GM10266 (cell line): ENCODE measurements at regions not wholly inside any gene's neighbourhood (a gene's known extent, or its start where the extent isn't known, plus 50 kb on each side); places are given as distances from the start of the nearest gene placed in this dataset.
"Not testable (repeated sequence)": the region's sequence is repeated elsewhere in the genome, so short reads cannot be mapped to it uniquely, and the experiment has no call there.

Experiments used
- DNase-seq: peaks from one replicate; pipeline ENCODE4 v3.0.0; 2012; ENCODE audit errors: extremely low spot score
- CTCF ChIP-seq: IDR thresholded peaks from 2 replicates; pipeline ENCODE4 v1.5.1; 2012; ENCODE audit warnings: mild to moderate bottlenecking, low read depth; ENCODE audit not compliant: control insufficient read depth, insufficient read depth; ENCODE audit errors: missing control alignments

- no peak for DNase-seq
- TF ChIP-seq CTCF, result no peak
Measured at GRCh38 chr15:96147267-96147666, 183.2 kb upstream of the NR2F2 start.

GRCh38 chr15:96150254-96150653, 180.2 kb upstream of the NR2F2 start:
- no peak for TF ChIP-seq CTCF
- DNase-seq, result no peak

- not testable (repeated sequence) for DNase-seq
Measured at GRCh38 chr15:96151749-96152148, 178.8 kb upstream of the NR2F2 start.

GRCh38 chr15:96153929-96154328, 176.6 kb upstream of the NR2F2 start:
- TF ChIP-seq CTCF, result no peak
- no peak for DNase-seq

- DNase-seq, result no peak
- no peak for TF ChIP-seq CTCF
Measured at GRCh38 chr15:96158938-96159337, 171.6 kb upstream of the NR2F2 start.

GRCh38 chr15:96160269-96160668, 170.2 kb upstream of the NR2F2 start:
- TF ChIP-seq CTCF, result no peak
- no peak for DNase-seq

- TF ChIP-seq CTCF, result no peak
- DNase-seq, result no peak
Measured at GRCh38 chr15:96160800-96161199, 169.7 kb upstream of the NR2F2 start.

- DNase-seq, result no peak
Measured at GRCh38 chr15:96162322-96162721, 168.2 kb upstream of the NR2F2 start.

More at GRCh38 chr15:96162322-96162721, 168.2 kb upstream of the NR2F2 start:
- no peak for TF ChIP-seq CTCF
